Heart right ventricle (tissue), 16 donors: ENCODE measurements at regions not wholly inside any gene's neighbourhood (a gene's known extent, or its start where the extent isn't known, plus 50 kb on each side); places are given as distances from the start of the nearest gene placed in this dataset.
A peak's percentile ranks its signal among the peaks of the same experiment; 100 is the strongest.

Source experiments
- ATAC-seq, 8 donors: fragments of 200-7000 bp; cut with Tn5 transposase; one replicate each; pipeline ENCODE4 v1.9.1; 2020; ENCODE audit warnings: mild to moderate bottlenecking in 8 of 8, moderate library complexity in 8 of 8, moderate number of reproducible peaks in 1 of 8
- DNase-seq, 2 donors: peaks; one replicate each; pipeline ENCODE4 v3.0.0-alpha.2; 2020
- H3K27ac ChIP-seq, 10 donors: fragments of 200-600 bp; sonication (generic) in 2 of 10; one replicate each; pipeline versions ENCODE4 v1.5.0 to v1.8.0; 2020 to 2022; ENCODE audit warnings: mild to moderate bottlenecking in 3 of 10
- H3K27me3 ChIP-seq, 7 donors: fragments of 200-600 bp; one replicate each; pipeline ENCODE4 v1.8.0; 2021 to 2022; ENCODE audit warnings: mild to moderate bottlenecking in 2 of 7
- H3K36me3 ChIP-seq, 9 donors: fragments of 200-600 bp; sonication (generic) in 1 of 9; one replicate each; pipeline versions ENCODE4 v1.5.0 to v1.8.0; 2020 to 2022; ENCODE audit warnings: mild to moderate bottlenecking in 2 of 9
- H3K4me1 ChIP-seq, 9 donors: fragments of 200-600 bp; sonication (generic) in 1 of 9; one replicate each; pipeline versions ENCODE4 v1.5.0 to v1.8.0; 2020 to 2022; ENCODE audit warnings: mild to moderate bottlenecking in 4 of 9
- H3K4me3 ChIP-seq, 10 donors: fragments of 200-600 bp; sonication (generic) in 2 of 10; one replicate each; pipeline versions ENCODE4 v1.5.0 to v1.8.0; 2020 to 2022; ENCODE audit warnings: mild to moderate bottlenecking in 7 of 10, moderate library complexity in 2 of 10
- H3K9me3 ChIP-seq, 11 donors: fragments of 200-600 bp in 10 of 11; sonication (generic) in 2 of 11; one replicate each; pipeline versions ENCODE4 v1.5.0 to v1.8.0; 2013 to 2022; ENCODE audit warnings: mild to moderate bottlenecking in 2 of 11, control low read depth in 1 of 11, moderate library complexity in 1 of 11
- CTCF ChIP-seq, 9 donors: fragments of 200-600 bp; sonication (generic) in 2 of 9; IDR thresholded peaks; one replicate each; pipeline versions ENCODE4 v1.5.0 to v1.8.0; 2021 to 2022; ENCODE audit warnings: antibody characterized with exemption in 9 of 9, mild to moderate bottlenecking in 5 of 9, moderate library complexity in 1 of 9
- WGBS, 2 donors: extraction: QIAGEN DNeasy Blood & Tissue Kit; methylation state at CpG; one replicate each; pipeline ENCODE4 v1.1.7; 2013; ENCODE audit warnings: inconsistent platforms in 1 of 2; 5-methylcytosine and 5-hydroxymethylcytosine counted together
- intact Hi-C, 10 donors: fragments of 100-400 bp; cut with DNase I; formaldehyde crosslinking; loops; one replicate each; pipeline versions ENCODE4 v1.11.1 to v1.14.2; 2022
- donor health status: Arrhythmogenic right ventricular cardiomyopathy.
- donor health status: ischemic (EF 13 %, LVEDD 7.1; RV severe dilation, severe dysfunction).
- donor health status: healthy with polysubstance abuse.
- donor health status: DM: no; HTN: yes; CAD: no.
- donor health status: DM: no; HTN: no; CAD: no.
- donor health status: ischemic (EF 25% LVEDD 6.9; RV normal size, moderate dysfunction).
- donor health status: ischemic (EF 25% LVEDD 5.7; RV mildly dilated, moderate dysfunction).
- donor health status: healthy.
- donor health status: DM: yes; HTN: yes; CAD: no.
- donor health status: Ischemic cardiomyopathy.
- donor health status: ischemic (EF 35%, LVEDD 5.7; RV mildly dilated, moderate dysfunction).
- donor health status: nonischemic (EF 11% LVEDD 7.7; RV severe dilation, severe dysfunction).
- donor health status: DM: yes; HTN: yes; CAD: no.
- donor health status: PGD.
- donor health status: ischemic (EF 29% LVEDD 5.4; RV normal size, mild dysfunction).
- donor health status: nonischemic (EF 23%, LVEDD 6.1; RV moderate dilation, normal function).

- intact Hi-C loops, result loop anchor here in 6 of 10 donors (1.0 to 10.0 kb wide), 10 partner anchors 33 to 321 kb away; partner anchors contain the start of gene MKLN1 (in 1 of the 6)
- no peak for TF ChIP-seq CTCF (IDR thresholded peaks at IDR 0.05)
- Histone ChIP-seq H3K9me3 (no peaks in the 10 kb centered on the region), H3K36me3 (peaks cover 0 to 28% (median 0%) of the 10 kb centered on the region in 9 donors), H3K27me3 (no peaks in the 10 kb centered on the region), H3K27ac (peak overlapping the region; percentile 94 to 100 (median 99)), H3K4me1 (peaks cover 0 to 69% (median 59%) of the 10 kb centered on the region in 9 donors), H3K4me3 (peak overlapping the region; percentile 58 to 95 (median 82))
- peak; percentile 52 to 74 (median 62) for ATAC-seq
- DNase-seq, result peak; percentile 81 to 85
- WGBS, 2 donors, result 0% methylated on average over 94 to 110 of the region's 110 CpGs
Observed at GRCh38 chr7:131105799-131106680, 221.6 kb upstream of the MKLN1 start.

- Histone ChIP-seq H3K9me3 (no peaks in the 10 kb centered on the region), H3K4me3 (peak overlapping the region; percentile 74 to 97 (median 88)), H3K36me3 (peaks cover 0 to 21% (median 0%) of the 10 kb centered on the region in 9 donors), H3K27ac (peak overlapping the region; percentile 94 to 100 (median 99)), H3K27me3 (no peaks in the 10 kb centered on the region), H3K4me1 (peaks cover 0 to 69% (median 59%) of the 10 kb centered on the region in 9 donors)
- TF ChIP-seq CTCF (IDR thresholded peaks at IDR 0.05), result no peak
- ATAC-seq (peak; percentile 2 to 43 (median 20)), DNase-seq (peak; percentile 52 to 71)
- 0% methylated on average over 30 to 32 of the region's 32 CpGs for WGBS, 2 donors
- intact Hi-C loops, result loop anchor here in 6 of 10 donors (1.0 to 10.0 kb wide), 10 partner anchors 34 to 320 kb away; partner anchors contain the start of gene MKLN1 (in 1 of the 6)
Observed at GRCh38 chr7:131106681-131107336, 220.9 kb upstream of the MKLN1 start.

GRCh38 chr7:131107337-131108211 lies 220.1 kb upstream of the MKLN1 start:
- Histone ChIP-seq H3K4me3 (peak overlapping the region; percentile 74 to 97 (median 88)), H3K9me3 (no peaks in the 10 kb centered on the region), H3K36me3 (peaks cover 0 to 15% (median 0%) of the 10 kb centered on the region in 9 donors), H3K27ac (peak overlapping the region; percentile 94 to 100 (median 99)), H3K4me1 (peaks cover 0 to 69% (median 55%) of the 10 kb centered on the region in 9 donors), H3K27me3 (no peaks in the 10 kb centered on the region)
- DNase-seq (peak; percentile 60 to 79), ATAC-seq (peak; percentile 41 to 58 (median 50))
- WGBS, 2 donors, result 0% methylated on average over 61 to 63 of the region's 63 CpGs
- TF ChIP-seq CTCF (IDR thresholded peaks at IDR 0.05), result peak in 1 of 9 donors; percentile 28
- intact Hi-C loops, result loop anchor here in 6 of 10 donors (2.0 to 10.0 kb wide), 11 partner anchors 35 to 320 kb away; partner anchors contain the start of gene MKLN1 (in 1 of the 6)
